HEK293 (cell line): ENCODE measurements at regions not wholly inside any gene's neighbourhood (a gene's known extent, or its start where the extent isn't known, plus 50 kb on each side); places are given as distances from the start of the nearest gene placed in this dataset.

Experiments used
- CTCF ChIA-PET: fragments of 350-600 bp; formaldehyde crosslinking; extraction: SDS; loops from one replicate; lab custom pipeline; 2021; ENCODE audit warnings: antibody characterized with exemption; lab: Yijun Ruan, JAX
- POLR2A ChIA-PET: fragments of 300-600 bp; formaldehyde crosslinking; extraction: SDS; loops from one replicate; lab custom pipeline; 2020; ENCODE audit warnings: antibody characterized with exemption, inconsistent platforms; lab: Yijun Ruan, JAX
- H3K27ac ChIP-seq: fragments of 200-500 bp; sonication (Bioruptor generic); 2 replicates; pipeline ENCODE4 v1.5.1; 2014; ENCODE audit warnings: low read depth, low read length, control low read depth, inconsistent platforms; ENCODE audit errors: extremely low read depth
- H3K36me3 ChIP-seq, 2 experiments: fragments of 200-500 bp in 1 of 2; sonication (Bioruptor generic) in 1 of 2; 1 replicate in 1 of 2; 2 replicates in 1 of 2; pipeline ENCODE4 v1.5.1; 2014 to 2017; ENCODE audit warnings: inconsistent platforms in 2 of 2, low read length in 2 of 2; ENCODE audit not compliant: control insufficient read depth in 2 of 2, insufficient read depth in 1 of 2
- H3K4me1 ChIP-seq: fragments of 200-500 bp; sonication (Bioruptor generic); 2 replicates; pipeline ENCODE4 v1.5.1; 2014; ENCODE audit warnings: mild to moderate bottlenecking, low read length, inconsistent platforms; ENCODE audit not compliant: control insufficient read depth, insufficient read depth
- H3K4me3 ChIP-seq: 2 replicates; pipeline ENCODE4 v1.5.1; 2011; ENCODE audit warnings: low read depth, mild to moderate bottlenecking, control low read depth, low read length, moderate library complexity
- H3K9me3 ChIP-seq: fragments of 200-500 bp; sonication (Bioruptor generic); 2 replicates; pipeline ENCODE4 v1.5.1; 2014; ENCODE audit warnings: low read depth, low read length, inconsistent platforms; ENCODE audit not compliant: control insufficient read depth, insufficient read depth
- BCL11A ChIP-seq: fragments of 450-650 bp; formaldehyde crosslinking; IDR thresholded peaks from 2 replicates; pipeline ENCODE4 v1.5.1; 2016; ENCODE audit warnings: low read depth, missing biosample characterization, missing genetic modification characterization
- BCL11B ChIP-seq: fragments of 450-650 bp; formaldehyde crosslinking; IDR thresholded peaks from 2 replicates; pipeline ENCODE4 v1.5.1; 2016; ENCODE audit warnings: low read depth, missing biosample characterization, missing genetic modification characterization
- KLF9 ChIP-seq: fragments of 450-650 bp; formaldehyde crosslinking; IDR thresholded peaks from 2 replicates; pipeline ENCODE4 v1.5.1; 2016; ENCODE audit warnings: missing biosample characterization, missing genetic modification characterization, low read depth
- REPIN1 ChIP-seq: fragments of 450-650 bp; formaldehyde crosslinking; IDR thresholded peaks from 2 replicates; pipeline ENCODE4 v1.5.1; 2017; ENCODE audit warnings: missing biosample characterization, missing genetic modification characterization, low read depth
- SALL2 ChIP-seq: fragments of 450-650 bp; formaldehyde crosslinking; IDR thresholded peaks from 2 replicates; pipeline ENCODE4 v1.5.0; 2017; ENCODE audit warnings: missing biosample characterization, mild to moderate bottlenecking, missing genetic modification characterization, borderline replicate concordance
- WT1 ChIP-seq: fragments of 450-650 bp; formaldehyde crosslinking; IDR thresholded peaks from 2 replicates; pipeline ENCODE4 v1.5.1; 2016; ENCODE audit warnings: missing biosample characterization, missing genetic modification characterization
- ZBTB49 ChIP-seq: fragments of 450-650 bp; formaldehyde crosslinking; IDR thresholded peaks from 2 replicates; pipeline ENCODE4 v1.5.1; 2016; ENCODE audit warnings: missing biosample characterization, missing genetic modification characterization, low read depth
- ZFP37 ChIP-seq: fragments of 450-650 bp; formaldehyde crosslinking; IDR thresholded peaks from 2 replicates; pipeline ENCODE4 v1.5.1; 2016; ENCODE audit warnings: missing biosample characterization, missing genetic modification characterization
- ZNF133 ChIP-seq: fragments of 450-650 bp; formaldehyde crosslinking; IDR thresholded peaks from 2 replicates; pipeline ENCODE4 v1.5.1; 2016; ENCODE audit warnings: missing biosample characterization, missing genetic modification characterization
- ZNF146 ChIP-seq: fragments of 450-650 bp; formaldehyde crosslinking; IDR thresholded peaks from 2 replicates; pipeline ENCODE4 v1.5.1; 2016; ENCODE audit warnings: missing biosample characterization, missing genetic modification characterization
- ZNF169 ChIP-seq: fragments of 450-650 bp; formaldehyde crosslinking; IDR thresholded peaks from 2 replicates; pipeline ENCODE4 v1.5.1; 2016; ENCODE audit warnings: missing biosample characterization, missing genetic modification characterization
- ZNF26 ChIP-seq: fragments of 450-650 bp; formaldehyde crosslinking; IDR thresholded peaks from 2 replicates; pipeline ENCODE4 v1.5.1; 2016; ENCODE audit warnings: missing biosample characterization, missing genetic modification characterization
- ZNF292 ChIP-seq: fragments of 450-650 bp; formaldehyde crosslinking; IDR thresholded peaks from 2 replicates; pipeline ENCODE4 v1.5.1; 2016; ENCODE audit warnings: low read depth, missing biosample characterization, missing genetic modification characterization, borderline replicate concordance
- ZNF350 ChIP-seq: fragments of 450-650 bp; formaldehyde crosslinking; IDR thresholded peaks from 2 replicates; pipeline ENCODE4 v1.5.0; 2017; ENCODE audit warnings: missing biosample characterization, mild to moderate bottlenecking, missing genetic modification characterization
- ZNF518A ChIP-seq: fragments of 450-650 bp; formaldehyde crosslinking; conservative IDR thresholded peaks from 2 replicates; pipeline ENCODE4 v1.5.1; 2016; ENCODE audit warnings: low read depth, missing biosample characterization, missing genetic modification characterization
- ZNF558 ChIP-seq: fragments of 450-650 bp; formaldehyde crosslinking; IDR thresholded peaks from 2 replicates; pipeline ENCODE4 v1.5.1; 2016; ENCODE audit warnings: missing biosample characterization, missing genetic modification characterization
- ZNF600 ChIP-seq: fragments of 450-650 bp; formaldehyde crosslinking; IDR thresholded peaks from 2 replicates; pipeline ENCODE4 v1.5.1; 2016; ENCODE audit warnings: missing biosample characterization, missing genetic modification characterization
- ZNF776 ChIP-seq: fragments of 450-650 bp; formaldehyde crosslinking; IDR thresholded peaks from 2 replicates; pipeline ENCODE4 v1.5.0; 2017; ENCODE audit warnings: missing biosample characterization, missing genetic modification characterization, borderline replicate concordance
- ZNF830 ChIP-seq: fragments of 450-650 bp; IDR thresholded peaks from 2 replicates; pipeline ENCODE4 v1.5.0; 2018; ENCODE audit warnings: missing biosample characterization, missing genetic modification characterization, low read depth, mild to moderate bottlenecking, moderate library complexity
- ZSCAN18 ChIP-seq: fragments of 450-650 bp; formaldehyde crosslinking; IDR thresholded peaks from 2 replicates; pipeline ENCODE4 v1.5.1; 2016; ENCODE audit warnings: missing biosample characterization, missing genetic modification characterization
- ZSCAN5A ChIP-seq: fragments of 450-650 bp; formaldehyde crosslinking; IDR thresholded peaks from 2 replicates; pipeline ENCODE4 v1.5.1; 2016; ENCODE audit warnings: missing biosample characterization, missing genetic modification characterization

GRCh38 chr1:113231866-113232265 is 158.4 kb upstream of the MAGI3 start (continued):
- TF ChIP-seq ZNF518A (tag by site-specific recombination) = no peak
- TF ChIP-seq BCL11A (tag by site-specific recombination) = no peak
- no peak for TF ChIP-seq ZSCAN5A (tag by site-specific recombination)
- TF ChIP-seq ZNF350 = no peak
- no peak for TF ChIP-seq ZFP37 (tag by site-specific recombination)
- no peak for TF ChIP-seq ZNF830 (tag by site-specific recombination)
- TF ChIP-seq ZNF776 = no peak

GRCh38 chr1:113233441-113233840 is 156.9 kb upstream of the MAGI3 start:
- TF ChIP-seq ZNF292 (no peak), ZNF146 (tag by site-specific recombination) (no peak), ZNF169 (tag by site-specific recombination) (no peak), ZNF558 (tag by site-specific recombination) (no peak), ZNF600 (tag by site-specific recombination) (no peak), SALL2 (tag by site-specific recombination) (no peak)
- H3K4me3 ChIP-seq = no peak overlapping the region
- ChIA-PET POLR2A (no interaction called here), CTCF (interaction anchor here (0.6 kb wide), 2 partner anchors 90 to 445 kb away, joined by 3 read pairs; no protein-coding TSS in a partner anchor)
- no peaks in the 10 kb centered on the region for H3K4me1 ChIP-seq
- no peaks in the 10 kb centered on the region for H3K36me3 ChIP-seq
- no peaks in the 10 kb centered on the region for H3K9me3 ChIP-seq
- no peak overlapping the region for H3K27ac ChIP-seq

GRCh38 chr1:113241237-113241636 is 149.1 kb upstream of the MAGI3 start:
- Histone ChIP-seq H3K4me3 (no peak overlapping the region), H3K9me3 (no peaks in the 10 kb centered on the region), H3K36me3 (no peaks in the 10 kb centered on the region), H3K4me1 (peaks cover 6% of the 10 kb centered on the region), H3K27ac (no peak overlapping the region)
- CTCF ChIA-PET = interaction anchor here (0.7 kb wide), 1 partner anchor 115 kb away, joined by 3 read pairs; no protein-coding TSS in a partner anchor
- POLR2A ChIA-PET = no interaction called here
- TF ChIP-seq REPIN1 = no peak
- TF ChIP-seq WT1 (tag by site-specific recombination) = no peak
- no peak for TF ChIP-seq ZNF133 (tag by site-specific recombination)
- TF ChIP-seq BCL11B = no peak
- no peak for TF ChIP-seq KLF9 (tag by site-specific recombination)
- TF ChIP-seq ZSCAN18 (tag by site-specific recombination) = no peak
- TF ChIP-seq ZBTB49 = no peak
- no peak for TF ChIP-seq ZNF26 (tag by site-specific recombination)
